NB4 (cell line): ENCODE measurements at regions not wholly inside any gene's neighbourhood (a gene's known extent, or its start where the extent isn't known, plus 50 kb on each side); places are given as distances from the start of the nearest gene placed in this dataset.

Source experiments
- MYC ChIP-seq: IDR thresholded peaks from 2 replicates; pipeline ENCODE4 v1.6.1; 2011; ENCODE audit warnings: low read depth, low read length
- POLR2A ChIP-seq: IDR thresholded peaks from 2 replicates; pipeline ENCODE4 v1.6.1; 2011; ENCODE audit warnings: mild to moderate bottlenecking; ENCODE audit not compliant: insufficient read length; ENCODE audit errors: extremely low read depth
- TF ChIP-seq, protein P1 (sequence below): IDR thresholded peaks from one replicate; pipeline ENCODE4 v1.5.1; 2012; ENCODE audit warnings: low read depth, low read length
- TF ChIP-seq, protein P2 (sequence below): IDR thresholded peaks from 2 replicates; pipeline ENCODE4 v1.6.1; 2011; ENCODE audit warnings: low read depth, low read length

DNA sequence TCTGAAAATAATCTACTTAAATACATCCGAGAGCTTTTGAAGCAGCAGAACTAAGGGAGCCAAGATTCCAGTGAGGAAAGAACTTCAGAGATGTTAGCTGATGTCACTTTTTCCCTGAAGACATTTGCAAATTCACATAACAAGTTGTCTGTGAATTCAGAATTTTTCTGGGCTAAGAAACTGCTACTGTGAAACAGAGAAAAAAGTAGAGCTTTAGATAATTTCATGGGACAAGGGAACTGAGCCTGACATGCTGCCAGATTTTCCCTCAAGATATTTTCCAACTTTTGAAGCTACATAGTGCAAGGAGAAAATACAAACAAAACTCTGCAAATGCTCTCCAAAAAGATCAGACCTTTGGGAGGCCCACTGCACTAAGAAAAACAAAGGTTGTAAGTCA, 484.2 kb downstream of the ANKRD7 start:
- TF ChIP-seq, protein P1, sequence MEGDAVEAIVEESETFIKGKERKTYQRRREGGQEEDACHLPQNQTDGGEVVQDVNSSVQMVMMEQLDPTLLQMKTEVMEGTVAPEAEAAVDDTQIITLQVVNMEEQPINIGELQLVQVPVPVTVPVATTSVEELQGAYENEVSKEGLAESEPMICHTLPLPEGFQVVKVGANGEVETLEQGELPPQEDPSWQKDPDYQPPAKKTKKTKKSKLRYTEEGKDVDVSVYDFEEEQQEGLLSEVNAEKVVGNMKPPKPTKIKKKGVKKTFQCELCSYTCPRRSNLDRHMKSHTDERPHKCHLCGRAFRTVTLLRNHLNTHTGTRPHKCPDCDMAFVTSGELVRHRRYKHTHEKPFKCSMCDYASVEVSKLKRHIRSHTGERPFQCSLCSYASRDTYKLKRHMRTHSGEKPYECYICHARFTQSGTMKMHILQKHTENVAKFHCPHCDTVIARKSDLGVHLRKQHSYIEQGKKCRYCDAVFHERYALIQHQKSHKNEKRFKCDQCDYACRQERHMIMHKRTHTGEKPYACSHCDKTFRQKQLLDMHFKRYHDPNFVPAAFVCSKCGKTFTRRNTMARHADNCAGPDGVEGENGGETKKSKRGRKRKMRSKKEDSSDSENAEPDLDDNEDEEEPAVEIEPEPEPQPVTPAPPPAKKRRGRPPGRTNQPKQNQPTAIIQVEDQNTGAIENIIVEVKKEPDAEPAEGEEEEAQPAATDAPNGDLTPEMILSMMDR, result no peak
- TF ChIP-seq POLR2A, result no peak
- TF ChIP-seq, protein P2, sequence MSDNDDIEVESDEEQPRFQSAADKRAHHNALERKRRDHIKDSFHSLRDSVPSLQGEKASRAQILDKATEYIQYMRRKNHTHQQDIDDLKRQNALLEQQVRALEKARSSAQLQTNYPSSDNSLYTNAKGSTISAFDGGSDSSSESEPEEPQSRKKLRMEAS, result no peak
- TF ChIP-seq MYC, result no peak
